Neural progenitor cell (in vitro differentiated cells): ENCODE measurements at regions not wholly inside any gene's neighbourhood (a gene's known extent, or its start where the extent isn't known, plus 50 kb on each side); places are given as distances from the start of the nearest gene placed in this dataset.

Experiments
- DNase-seq: peaks from one replicate; pipeline ENCODE4 v3.0.0-alpha.2; 2016; ENCODE audit warnings: low spot score
- H2AFZ ChIP-seq: fragments of 200-600 bp; sonication (generic); replicated peaks from 2 replicates; pipeline ENCODE4 v1.6.1; 2016; ENCODE audit warnings: antibody characterized with exemption
- H3F3A ChIP-seq: fragments of 200-600 bp; sonication (generic); 2 replicates; pipeline ENCODE4 v1.6.1; 2016; ENCODE audit warnings: antibody characterized with exemption, low read depth
- H3K27ac ChIP-seq: fragments of 200-600 bp; sonication (generic); 2 replicates; pipeline ENCODE4 v1.5.1; 2016; ENCODE audit warnings: mild to moderate bottlenecking
- H3K27me3 ChIP-seq: fragments of 200-600 bp; sonication (generic); 2 replicates; pipeline ENCODE4 v1.6.1; 2016; ENCODE audit warnings: mild to moderate bottlenecking, moderate library complexity
- H3K36me3 ChIP-seq: fragments of 200-600 bp; sonication (generic); 2 replicates; pipeline ENCODE4 v1.5.1; 2016
- H3K4me1 ChIP-seq: fragments of 200-600 bp; sonication (generic); 2 replicates; pipeline ENCODE4 v1.6.1; 2016; ENCODE audit warnings: mixed run types
- H3K4me2 ChIP-seq: fragments of 200-600 bp; sonication (generic); 2 replicates; pipeline ENCODE4 v1.6.1; 2016
- H3K4me3 ChIP-seq: fragments of 200-600 bp; sonication (generic); 2 replicates; pipeline ENCODE4 v1.5.1; 2016
- H3K79me2 ChIP-seq: fragments of 200-600 bp; sonication (generic); 2 replicates; pipeline ENCODE4 v1.6.1; 2016; ENCODE audit warnings: low read depth
- H3K9ac ChIP-seq: fragments of 200-600 bp; sonication (generic); 2 replicates; pipeline ENCODE4 v1.6.1; 2016
- H3K9me3 ChIP-seq: fragments of 200-600 bp; sonication (generic); 2 replicates; pipeline ENCODE4 v1.5.1; 2016; ENCODE audit warnings: low read depth
- H4K20me1 ChIP-seq: fragments of 200-600 bp; sonication (generic); 2 replicates; pipeline ENCODE4 v1.6.1; 2016; ENCODE audit warnings: low read depth
- H3K27ac Mint-ChIP-seq: 3 replicates; pipeline ENCODE4 v1.8.0; 2021; ENCODE audit warnings: mixed read lengths
- H3K27me3 Mint-ChIP-seq: 2 replicates; pipeline ENCODE4 v1.8.0; 2022; ENCODE audit warnings: low read depth, mild to moderate bottlenecking, inconsistent platforms, moderate library complexity, mixed read lengths; ENCODE audit not compliant: insufficient read depth
- H3K36me3 Mint-ChIP-seq: 3 replicates; pipeline ENCODE4 v1.8.0; 2021; ENCODE audit warnings: mixed read lengths
- H3K4me1 Mint-ChIP-seq: 3 replicates; pipeline ENCODE4 v1.8.0; 2021; ENCODE audit warnings: mixed read lengths
- H3K4me3 Mint-ChIP-seq: 3 replicates; pipeline ENCODE4 v1.8.0; 2021; ENCODE audit warnings: mild to moderate bottlenecking, moderate library complexity, mixed read lengths
- H3K9me3 Mint-ChIP-seq: 3 replicates; pipeline ENCODE4 v1.8.0; 2020; ENCODE audit warnings: mixed read lengths
- CTCF ChIP-seq: fragments of 200-600 bp; sonication (generic); IDR thresholded peaks from 2 replicates; pipeline ENCODE4 v1.5.1; 2017; ENCODE audit warnings: antibody characterized with exemption, mild to moderate bottlenecking
- EZH2 ChIP-seq: fragments of 200-600 bp; sonication (generic); IDR thresholded peaks from 2 replicates; pipeline ENCODE4 v1.6.1; 2017; ENCODE audit warnings: antibody characterized with exemption, mild to moderate bottlenecking, moderate library complexity
- EZH2phosphoT487 ChIP-seq: fragments of 200-600 bp; sonication (generic); IDR thresholded peaks from 2 replicates; pipeline ENCODE4 v1.6.1; 2017; ENCODE audit warnings: antibody characterized with exemption

- Histone ChIP-seq H3K27ac (no peak overlapping the region), H4K20me1 (no peaks in the 10 kb centered on the region), H3K27me3 (peaks cover 40% of the 10 kb centered on the region), H3K79me2 (no peaks in the 10 kb centered on the region), H3K4me3 (no peak overlapping the region), H3K9me3 (no peaks in the 10 kb centered on the region), H3K4me2 (no peak overlapping the region), H3F3A (no peaks in the 10 kb centered on the region), H3K36me3 (no peaks in the 10 kb centered on the region), H2AFZ (peak overlapping the region; percentile 97), H3K4me1 (peaks cover 5% of the 10 kb centered on the region), H3K9ac (no peak overlapping the region)
- Mint-ChIP-seq H3K36me3 (no peaks in the 10 kb centered on the region), H3K4me1 (peaks cover 4% of the 10 kb centered on the region), H3K4me3 (peak overlapping the region; percentile 4), H3K9me3 (no peaks in the 10 kb centered on the region), H3K27me3 (peaks cover 2% of the 10 kb centered on the region), H3K27ac (no peak overlapping the region)
- peak; percentile 92 for TF ChIP-seq CTCF
- no peak for TF ChIP-seq EZH2
- peak; percentile 78 for DNase-seq
Observed at GRCh38 chr14:21748869-21749303, 75.3 kb upstream of the OR4E1 start.

GRCh38 chr14:21735639-21736307 lies 62.2 kb upstream of the OR4E1 start:
- peaks cover 59% of the 10 kb centered on the region for H3K27me3 ChIP-seq
- no peaks in the 10 kb centered on the region for H3K9me3 ChIP-seq
- no peak overlapping the region for H3K4me2 ChIP-seq
- no peaks in the 10 kb centered on the region for H3F3A ChIP-seq
- no peaks in the 10 kb centered on the region for H3K79me2 ChIP-seq
- TF ChIP-seq EZH2, result no peak
- TF ChIP-seq EZH2phosphoT487, result no peak
- TF ChIP-seq CTCF, result no peak
- no peak overlapping the region for H3K27ac ChIP-seq
- H3K27me3 Mint-ChIP-seq, result no peaks in the 10 kb centered on the region
- H3K36me3 ChIP-seq, result no peaks in the 10 kb centered on the region
- no peak overlapping the region for H3K27ac Mint-ChIP-seq
- H3K4me1 Mint-ChIP-seq, result no peaks in the 10 kb centered on the region
- no peak overlapping the region for H2AFZ ChIP-seq
- no peaks in the 10 kb centered on the region for H3K4me1 ChIP-seq
- no peaks in the 10 kb centered on the region for H4K20me1 ChIP-seq
- no peaks in the 10 kb centered on the region for H3K36me3 Mint-ChIP-seq
- H3K4me3 ChIP-seq, result no peak overlapping the region
- no peak overlapping the region for H3K4me3 Mint-ChIP-seq
- no peaks in the 10 kb centered on the region for H3K9me3 Mint-ChIP-seq
- no peak overlapping the region for H3K9ac ChIP-seq
- no peak for DNase-seq

GRCh38 chr14:21735200-21735599 lies 61.6 kb upstream of the OR4E1 start:
- H3F3A ChIP-seq, result no peaks in the 10 kb centered on the region
- no peak overlapping the region for H3K9ac ChIP-seq
- no peak overlapping the region for H3K4me3 ChIP-seq
- Mint-ChIP-seq H3K4me1 (no peaks in the 10 kb centered on the region), H3K27me3 (no peaks in the 10 kb centered on the region), H3K9me3 (no peaks in the 10 kb centered on the region), H3K4me3 (no peak overlapping the region), H3K36me3 (no peaks in the 10 kb centered on the region), H3K27ac (no peak overlapping the region)
- TF ChIP-seq EZH2phosphoT487 (no peak), CTCF (no peak), EZH2 (no peak)
- H4K20me1 ChIP-seq, result no peaks in the 10 kb centered on the region
- H3K9me3 ChIP-seq, result no peaks in the 10 kb centered on the region
- DNase-seq, result no peak
- H2AFZ ChIP-seq, result no peak overlapping the region
- H3K27me3 ChIP-seq, result peaks cover 58% of the 10 kb centered on the region
- H3K4me1 ChIP-seq, result no peaks in the 10 kb centered on the region
- H3K4me2 ChIP-seq, result no peak overlapping the region
- H3K27ac ChIP-seq, result no peak overlapping the region
- no peaks in the 10 kb centered on the region for H3K36me3 ChIP-seq
- no peaks in the 10 kb centered on the region for H3K79me2 ChIP-seq
